ENCODE measurements at regions not wholly inside any gene's neighbourhood (a gene's known extent, or its start where the extent isn't known, plus 50 kb on each side); places are given as distances from the start of the nearest gene placed in this dataset.

- TF ChIP-seq CTCF (IDR thresholded peaks at IDR 0.05) = no peak
- no peak for TF ChIP-seq POLR2A (IDR thresholded peaks at IDR 0.05)
- TF ChIP-seq EP300 (IDR thresholded peaks at IDR 0.05) = no peak
- TF ChIP-seq POLR2AphosphoS5 (IDR thresholded peaks at IDR 0.05) = no peak
- H3K27ac ChIP-seq = no peak overlapping the region
- H3K27me3 ChIP-seq = no peaks in the 10 kb centered on the region
- no peaks in the 10 kb centered on the region for H3K36me3 ChIP-seq
- DNase-seq (ENCODE audit: low spot score in 2 of 2) = no peak
- no peaks in the 10 kb centered on the region for H3K4me1 ChIP-seq
- H3K9me3 ChIP-seq = no peaks in the 10 kb centered on the region
- no peak overlapping the region for H3K4me3 ChIP-seq
- WGBS = 89% methylated on average over 11 of the region's 11 CpGs
These were observed 87.4 kb upstream of the PHYHIPL start for GRCh38 chr10:59088912-59089573.

DNA sequence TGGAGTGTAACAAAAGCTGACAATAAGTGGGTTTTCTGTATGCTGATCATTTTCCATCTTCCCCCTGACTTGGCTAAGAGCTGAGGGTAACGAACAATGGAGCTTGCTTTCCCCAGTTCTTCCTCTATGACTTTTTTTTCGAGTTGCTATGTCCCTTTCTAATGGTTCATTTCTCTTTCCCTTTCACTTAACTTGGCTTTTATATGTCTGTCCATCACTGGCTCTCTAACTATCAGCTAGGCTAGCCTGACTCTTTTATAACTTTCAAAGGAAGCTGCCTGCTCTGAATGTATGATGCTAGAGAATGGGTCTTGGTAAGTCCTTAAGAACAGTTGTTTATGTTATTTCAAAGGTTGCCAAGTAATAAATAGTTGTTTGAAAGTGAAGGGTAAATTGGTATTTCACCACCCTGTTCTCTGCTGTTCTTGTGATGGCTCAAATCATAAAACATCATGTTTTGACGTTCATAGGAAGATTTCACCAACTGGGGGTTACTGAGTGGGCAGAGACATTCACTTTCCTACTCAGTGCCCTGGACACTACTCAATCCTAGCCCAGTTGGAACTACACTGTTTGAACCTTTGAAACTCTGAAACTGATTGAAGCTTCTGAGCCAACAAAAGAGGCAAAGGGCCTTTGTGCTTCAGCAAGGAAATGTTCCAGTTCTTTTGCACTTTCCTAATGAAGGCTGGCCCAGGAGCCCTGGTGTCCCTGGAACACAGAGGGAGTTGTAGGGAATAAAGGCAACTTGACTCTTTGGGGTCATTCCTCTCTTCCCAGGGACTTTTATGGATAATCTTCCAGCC lies 85.4 kb upstream of the PHYHIPL start:
- no peak for DNase-seq (ENCODE audit: low spot score in 2 of 2)
- TF ChIP-seq CTCF (IDR thresholded peaks at IDR 0.05) (no peak), POLR2A (IDR thresholded peaks at IDR 0.05) (no peak), EP300 (IDR thresholded peaks at IDR 0.05) (no peak), POLR2AphosphoS5 (IDR thresholded peaks at IDR 0.05) (no peak)
- WGBS = 72% methylated on average over 3 of the region's 3 CpGs
- Histone ChIP-seq H3K36me3 (no peaks in the 10 kb centered on the region), H3K27ac (no peak overlapping the region), H3K4me1 (no peaks in the 10 kb centered on the region), H3K4me3 (no peak overlapping the region), H3K27me3 (no peaks in the 10 kb centered on the region), H3K9me3 (no peaks in the 10 kb centered on the region)

- Histone ChIP-seq H3K9me3 (no peaks in the 10 kb centered on the region), H3K4me1 (no peaks in the 10 kb centered on the region), H3K27me3 (no peaks in the 10 kb centered on the region), H3K36me3 (no peaks in the 10 kb centered on the region), H3K27ac (no peak overlapping the region), H3K4me3 (no peak overlapping the region)
- no peak for DNase-seq (ENCODE audit: low spot score in 2 of 2)
- WGBS = 94% methylated on average over 2 of the region's 2 CpGs
- TF ChIP-seq CTCF (IDR thresholded peaks at IDR 0.05) (no peak), EP300 (IDR thresholded peaks at IDR 0.05) (no peak), POLR2A (IDR thresholded peaks at IDR 0.05) (no peak), POLR2AphosphoS5 (IDR thresholded peaks at IDR 0.05) (no peak)
These were observed 83.0 kb upstream of the PHYHIPL start for GRCh38 chr10:59093461-59093860.

GRCh38 chr10:59096631-59097030 lies 79.8 kb upstream of the PHYHIPL start:
- 92% methylated on average over 2 of the region's 2 CpGs for WGBS
- no peak overlapping the region for H3K27ac ChIP-seq
- H3K27me3 ChIP-seq = no peaks in the 10 kb centered on the region
- no peaks in the 10 kb centered on the region for H3K9me3 ChIP-seq
- H3K4me3 ChIP-seq = no peak overlapping the region
- TF ChIP-seq POLR2AphosphoS5 (IDR thresholded peaks at IDR 0.05) (no peak), EP300 (IDR thresholded peaks at IDR 0.05) (no peak), POLR2A (IDR thresholded peaks at IDR 0.05) (no peak), CTCF (IDR thresholded peaks at IDR 0.05) (no peak)
- no peaks in the 10 kb centered on the region for H3K4me1 ChIP-seq
- no peak for DNase-seq (ENCODE audit: low spot score in 2 of 2)
- H3K36me3 ChIP-seq = no peaks in the 10 kb centered on the region

- DNase-seq (ENCODE audit: low spot score in 2 of 2) = no peak
- H3K36me3 ChIP-seq = no peaks in the 10 kb centered on the region
- no peak for TF ChIP-seq POLR2AphosphoS5 (IDR thresholded peaks at IDR 0.05)
- no peak for TF ChIP-seq EP300 (IDR thresholded peaks at IDR 0.05)
- TF ChIP-seq POLR2A (IDR thresholded peaks at IDR 0.05) = no peak
- no peak for TF ChIP-seq CTCF (IDR thresholded peaks at IDR 0.05)
- H3K27me3 ChIP-seq = no peaks in the 10 kb centered on the region
- H3K4me1 ChIP-seq = no peaks in the 10 kb centered on the region
- no peak overlapping the region for H3K27ac ChIP-seq
- no peak overlapping the region for H3K4me3 ChIP-seq
- no peaks in the 10 kb centered on the region for H3K9me3 ChIP-seq
These were observed 78.1 kb upstream of the PHYHIPL start for GRCh38 chr10:59098387-59098786.

Data from suprapubic skin (tissue), 4 donors.